Right atrium auricular region (tissue), 2 donors: ENCODE measurements at regions not wholly inside any gene's neighbourhood (a gene's known extent, or its start where the extent isn't known, plus 50 kb on each side); places are given as distances from the start of the nearest gene placed in this dataset.

Experiments
- DNase-seq: peaks from one replicate; pipeline ENCODE4 v3.0.0-alpha.2; 2019; ENCODE audit warnings: low spot score
- H3K27ac ChIP-seq, 2 donors: fragments of 200-600 bp; sonication (generic); 1 replicate in 1 of 2; 2 replicates in 1 of 2; pipeline ENCODE4 v1.5.1; 2016 to 2019
- H3K27me3 ChIP-seq, 2 donors: fragments of 200-600 bp; sonication (generic); one replicate each; pipeline versions ENCODE4 v1.5.1 to v1.6.0; 2017 to 2019
- H3K36me3 ChIP-seq: fragments of 200-600 bp; sonication (generic); one replicate; pipeline ENCODE4 v1.5.1; 2016
- H3K4me1 ChIP-seq, 2 donors: fragments of 200-600 bp; sonication (generic); one replicate each; pipeline versions ENCODE4 v1.5.1 to v1.6.0; 2017 to 2019
- H3K4me3 ChIP-seq, 2 donors: fragments of 200-600 bp; sonication (generic); 1 replicate in 1 of 2; 2 replicates in 1 of 2; pipeline ENCODE4 v1.5.1; 2017 to 2019; ENCODE audit warnings: mild to moderate bottlenecking in 1 of 2, moderate library complexity in 1 of 2
- H3K9me3 ChIP-seq, 2 donors: fragments of 200-600 bp; sonication (generic); one replicate each; pipeline ENCODE4 v1.5.1; 2019
- TF ChIP-seq, protein P1 (sequence below), 2 donors: fragments of 200-600 bp; sonication (generic); IDR thresholded peaks; one replicate each; pipeline ENCODE4 v1.5.1; 2019; ENCODE audit warnings: antibody characterized with exemption in 2 of 2

DNA sequence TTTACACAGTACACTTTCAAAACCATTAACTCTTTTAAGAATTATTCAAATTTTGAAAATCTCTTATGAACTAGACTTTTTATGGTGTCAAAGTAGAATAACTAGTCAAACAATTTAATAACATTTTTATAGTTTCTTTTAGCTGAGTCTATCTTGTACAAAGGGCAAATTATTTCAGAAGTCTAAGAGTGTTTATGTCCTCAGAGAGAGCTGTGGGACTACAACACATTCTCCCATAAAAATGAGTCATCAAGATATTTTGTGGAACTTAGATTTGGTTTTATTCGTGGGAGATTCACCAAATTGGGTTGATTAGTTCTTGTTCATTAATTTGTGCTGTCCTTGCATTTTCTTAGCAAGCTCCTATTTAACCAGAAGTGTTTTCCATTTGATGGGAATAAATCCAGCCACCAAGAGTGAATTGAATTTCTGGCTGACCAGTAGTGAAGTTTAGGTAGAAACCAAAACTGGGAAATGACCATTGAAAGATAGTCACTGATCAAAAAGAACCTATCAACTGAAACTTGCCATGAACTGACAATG is 291.0 kb downstream of the DLEU7 start:
- no peak for DNase-seq
- H3K27ac ChIP-seq, result no peak overlapping the region
- no peaks in the 10 kb centered on the region for H3K36me3 ChIP-seq
- no peaks in the 10 kb centered on the region for H3K9me3 ChIP-seq
- no peaks in the 10 kb centered on the region for H3K4me1 ChIP-seq
- no peaks in the 10 kb centered on the region for H3K27me3 ChIP-seq
- H3K4me3 ChIP-seq, result no peak overlapping the region
- TF ChIP-seq, protein P1, sequence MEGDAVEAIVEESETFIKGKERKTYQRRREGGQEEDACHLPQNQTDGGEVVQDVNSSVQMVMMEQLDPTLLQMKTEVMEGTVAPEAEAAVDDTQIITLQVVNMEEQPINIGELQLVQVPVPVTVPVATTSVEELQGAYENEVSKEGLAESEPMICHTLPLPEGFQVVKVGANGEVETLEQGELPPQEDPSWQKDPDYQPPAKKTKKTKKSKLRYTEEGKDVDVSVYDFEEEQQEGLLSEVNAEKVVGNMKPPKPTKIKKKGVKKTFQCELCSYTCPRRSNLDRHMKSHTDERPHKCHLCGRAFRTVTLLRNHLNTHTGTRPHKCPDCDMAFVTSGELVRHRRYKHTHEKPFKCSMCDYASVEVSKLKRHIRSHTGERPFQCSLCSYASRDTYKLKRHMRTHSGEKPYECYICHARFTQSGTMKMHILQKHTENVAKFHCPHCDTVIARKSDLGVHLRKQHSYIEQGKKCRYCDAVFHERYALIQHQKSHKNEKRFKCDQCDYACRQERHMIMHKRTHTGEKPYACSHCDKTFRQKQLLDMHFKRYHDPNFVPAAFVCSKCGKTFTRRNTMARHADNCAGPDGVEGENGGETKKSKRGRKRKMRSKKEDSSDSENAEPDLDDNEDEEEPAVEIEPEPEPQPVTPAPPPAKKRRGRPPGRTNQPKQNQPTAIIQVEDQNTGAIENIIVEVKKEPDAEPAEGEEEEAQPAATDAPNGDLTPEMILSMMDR (IDR thresholded peaks at IDR 0.05), result no peak

DNA sequence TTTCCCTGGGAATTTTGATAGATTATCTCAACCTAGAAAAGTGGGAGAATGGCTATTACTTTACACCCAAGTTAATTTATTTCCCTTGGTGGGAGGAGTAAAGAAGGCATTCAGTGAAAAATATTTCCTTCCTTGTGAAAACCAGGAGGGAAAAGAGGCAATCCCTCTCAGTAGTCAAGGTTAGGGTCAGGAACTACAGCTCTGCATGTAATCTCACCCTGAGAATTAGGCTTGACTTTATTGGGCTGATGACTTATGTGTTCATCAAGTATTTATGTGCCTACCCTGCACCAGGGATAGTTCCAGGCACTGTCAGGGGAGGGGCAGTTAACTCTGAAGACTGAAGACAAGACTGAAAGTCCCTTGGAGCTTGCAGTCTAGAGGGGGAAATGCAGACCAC is 281.8 kb downstream of the DLEU7 start:
- TF ChIP-seq, protein P1 (IDR thresholded peaks at IDR 0.05), result no peak
- Histone ChIP-seq H3K27me3 (no peaks in the 10 kb centered on the region), H3K27ac (no peak overlapping the region), H3K4me1 (no peaks in the 10 kb centered on the region), H3K4me3 (no peak overlapping the region), H3K9me3 (peaks cover 0 to 11% of the 10 kb centered on the region in 2 donors), H3K36me3 (no peaks in the 10 kb centered on the region)
- DNase-seq, result no peak

DNA sequence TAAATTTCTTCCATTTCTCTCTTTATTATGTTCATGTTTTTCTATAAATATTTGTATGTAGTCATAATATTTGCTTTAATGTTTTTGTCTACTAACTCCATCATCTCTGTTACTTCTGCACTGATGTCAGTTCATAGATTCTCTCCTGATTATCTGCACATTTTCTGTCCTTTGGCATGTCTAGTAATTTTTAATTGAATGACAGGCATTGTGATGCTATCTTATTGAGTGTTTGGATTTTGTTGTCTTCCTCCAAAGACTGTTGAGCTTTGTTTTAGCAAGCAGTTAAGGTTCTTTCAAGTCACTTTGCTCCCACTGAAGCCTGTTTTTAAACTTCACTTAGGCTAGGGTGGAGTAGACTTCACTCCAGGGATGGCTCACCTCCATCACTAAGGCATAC is 276.8 kb downstream of the DLEU7 start:
- Histone ChIP-seq H3K27me3 (no peaks in the 10 kb centered on the region), H3K4me1 (no peaks in the 10 kb centered on the region), H3K9me3 (peaks cover 0 to 23% of the 10 kb centered on the region in 2 donors), H3K27ac (no peak overlapping the region), H3K36me3 (no peaks in the 10 kb centered on the region), H3K4me3 (no peak overlapping the region)
- TF ChIP-seq, protein P1 (IDR thresholded peaks at IDR 0.05), result no peak
- no peak for DNase-seq

DNA sequence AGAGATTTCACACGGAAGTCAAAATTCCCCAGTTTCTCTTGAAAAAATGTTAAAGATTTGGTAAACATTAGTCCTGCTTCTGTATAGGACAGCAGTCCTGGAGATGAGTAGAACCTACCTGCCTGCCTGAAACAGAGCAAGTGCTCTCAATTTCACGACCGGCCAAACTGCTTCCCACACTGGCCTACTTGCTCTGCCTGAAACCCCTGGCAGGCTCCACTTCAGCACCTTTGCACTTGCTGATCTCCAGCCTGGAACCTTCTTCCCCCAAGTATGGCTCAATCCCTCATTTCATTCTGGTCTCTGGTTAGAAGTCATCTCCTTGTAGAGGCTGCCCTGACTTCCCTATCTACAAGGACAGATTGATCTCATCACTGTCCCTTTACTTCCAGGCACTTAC is 271.4 kb downstream of the DLEU7 start:
- TF ChIP-seq, protein P1 (IDR thresholded peaks at IDR 0.05), result no peak
- Histone ChIP-seq H3K36me3 (no peaks in the 10 kb centered on the region), H3K9me3 (peaks cover 0 to 8% of the 10 kb centered on the region in 2 donors), H3K4me1 (peaks cover 0 to 39% of the 10 kb centered on the region in 2 donors), H3K27me3 (no peaks in the 10 kb centered on the region), H3K27ac (no peak overlapping the region), H3K4me3 (no peak overlapping the region)
- no peak for DNase-seq

DNA sequence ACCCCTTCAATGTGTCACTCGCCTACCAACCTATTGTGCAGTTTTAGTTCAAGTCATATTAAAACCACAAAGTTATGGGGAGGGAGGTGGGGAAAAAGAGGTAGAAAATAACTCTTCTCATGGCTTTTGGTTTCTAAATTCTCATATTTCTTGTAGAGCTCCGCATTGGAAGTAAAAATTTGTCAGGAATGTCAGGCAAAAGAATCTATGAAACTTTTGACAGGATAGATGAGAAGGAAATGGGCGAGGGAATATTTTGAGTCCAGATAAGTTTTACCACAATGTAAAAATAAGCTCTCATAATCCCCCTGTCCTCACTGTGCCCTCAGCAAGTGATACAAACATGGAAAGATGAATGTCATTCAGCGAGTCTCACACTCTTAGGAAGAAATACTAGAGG is 270.4 kb downstream of the DLEU7 start:
- H3K4me3 ChIP-seq, result no peak overlapping the region
- peaks cover 0 to 7% of the 10 kb centered on the region in 2 donors for H3K9me3 ChIP-seq
- TF ChIP-seq, protein P1 (IDR thresholded peaks at IDR 0.05), result no peak
- no peaks in the 10 kb centered on the region for H3K27me3 ChIP-seq
- DNase-seq, result no peak
- no peak overlapping the region for H3K27ac ChIP-seq
- H3K4me1 ChIP-seq, result peaks cover 0 to 39% of the 10 kb centered on the region in 2 donors
- H3K36me3 ChIP-seq, result no peaks in the 10 kb centered on the region

DNA sequence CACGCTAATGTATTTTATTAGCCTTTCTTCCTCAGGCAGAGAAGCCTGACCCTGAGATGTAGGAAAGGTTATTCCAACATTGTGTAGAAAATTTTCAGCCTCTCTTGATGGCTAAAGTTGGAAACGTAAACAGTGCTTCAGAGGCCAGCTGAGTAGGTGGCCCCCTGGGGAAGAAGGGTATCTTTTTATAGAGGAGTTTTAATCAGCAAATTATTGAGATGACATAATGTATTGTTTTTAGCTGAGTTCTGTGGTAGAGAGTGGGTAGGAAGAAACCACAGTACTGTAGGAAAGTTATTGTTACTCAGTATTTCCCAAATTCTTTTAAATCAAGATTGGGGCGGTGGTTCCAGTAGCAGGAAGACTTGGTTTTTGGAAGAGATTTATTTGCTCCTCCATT is 268.8 kb downstream of the DLEU7 start:
- H3K4me1 ChIP-seq, result peaks cover 0 to 39% of the 10 kb centered on the region in 2 donors
- H3K27me3 ChIP-seq, result no peaks in the 10 kb centered on the region
- peaks cover 0 to 7% of the 10 kb centered on the region in 2 donors for H3K9me3 ChIP-seq
- TF ChIP-seq, protein P1 (IDR thresholded peaks at IDR 0.05), result no peak
- H3K36me3 ChIP-seq, result no peaks in the 10 kb centered on the region
- H3K4me3 ChIP-seq, result no peak overlapping the region
- DNase-seq, result no peak
- H3K27ac ChIP-seq, result no peak overlapping the region
